ENCODE measurements at regions not wholly inside any gene's neighbourhood (a gene's known extent, or its start where the extent isn't known, plus 50 kb on each side); places are given as distances from the start of the nearest gene placed in this dataset.

GRCh38 chr7:69526570-69526969 lies 71.7 kb upstream of the AUTS2 start:
- Histone ChIP-seq H3K9me3 (no peaks in the 10 kb centered on the region), H3K27me3 (no peaks in the 10 kb centered on the region), H3K4me3 (no peak overlapping the region), H3K4me1 (ENCODE audit: insufficient read depth) (no peaks in the 10 kb centered on the region), H3K36me3 (no peaks in the 10 kb centered on the region), H3K27ac (no peak overlapping the region)
- TF ChIP-seq CTCF (IDR thresholded peaks at IDR 0.05): no peak
- TF ChIP-seq POLR2A (IDR thresholded peaks at IDR 0.05): no peak
- no peak for DNase-seq
- intact Hi-C loops (cut with DNase I): no loop called here
- WGBS, 3 donors: 72 to 79% (median 77%) methylated on average over 5 of the region's 5 CpGs

GRCh38 chr7:69527706-69528105 lies 70.6 kb upstream of the AUTS2 start:
- H3K27ac ChIP-seq: no peak overlapping the region
- H3K4me3 ChIP-seq: no peak overlapping the region
- no peak for TF ChIP-seq POLR2A (IDR thresholded peaks at IDR 0.05)
- intact Hi-C loops (cut with DNase I): no loop called here
- H3K4me1 ChIP-seq (ENCODE audit: insufficient read depth): no peaks in the 10 kb centered on the region
- H3K27me3 ChIP-seq: no peaks in the 10 kb centered on the region
- DNase-seq: no peak
- H3K9me3 ChIP-seq: no peaks in the 10 kb centered on the region
- no peaks in the 10 kb centered on the region for H3K36me3 ChIP-seq

- no peak overlapping the region for H3K4me3 ChIP-seq
- no peak for DNase-seq
- TF ChIP-seq CTCF (IDR thresholded peaks at IDR 0.05) (no peak), POLR2A (IDR thresholded peaks at IDR 0.05) (no peak), EP300 (IDR thresholded peaks at IDR 0.05) (no peak)
- no peak overlapping the region for H3K27ac ChIP-seq
- 71 to 81% (median 81%) methylated on average over 3 of the region's 3 CpGs for WGBS, 3 donors
- no peaks in the 10 kb centered on the region for H3K9me3 ChIP-seq
- no peaks in the 10 kb centered on the region for H3K27me3 ChIP-seq
- intact Hi-C loops (cut with DNase I): no loop called here
- no peaks in the 10 kb centered on the region for H3K36me3 ChIP-seq
- no peaks in the 10 kb centered on the region for H3K4me1 ChIP-seq (ENCODE audit: insufficient read depth)
These were observed 67.2 kb upstream of the AUTS2 start for GRCh38 chr7:69531050-69531449.

- intact Hi-C loops (cut with DNase I): no loop called here
- no peaks in the 10 kb centered on the region for H3K27me3 ChIP-seq
- H3K4me3 ChIP-seq: no peak overlapping the region
- no peaks in the 10 kb centered on the region for H3K9me3 ChIP-seq
- no peak for DNase-seq
- 33 to 51% (median 36%) methylated on average over 15 of the region's 15 CpGs for WGBS, 3 donors
- H3K36me3 ChIP-seq: no peaks in the 10 kb centered on the region
- TF ChIP-seq EP300 (IDR thresholded peaks at IDR 0.05) (no peak), CTCF (IDR thresholded peaks at IDR 0.05) (no peak), POLR2A (IDR thresholded peaks at IDR 0.05) (no peak)
- H3K27ac ChIP-seq: no peak overlapping the region
- H3K4me1 ChIP-seq (ENCODE audit: insufficient read depth): no peaks in the 10 kb centered on the region
These were observed 63.7 kb upstream of the AUTS2 start for GRCh38 chr7:69534461-69535041.

GRCh38 chr7:69537691-69538090 lies 60.6 kb upstream of the AUTS2 start:
- no peaks in the 10 kb centered on the region for H3K36me3 ChIP-seq
- H3K4me1 ChIP-seq (ENCODE audit: insufficient read depth): no peaks in the 10 kb centered on the region
- H3K27me3 ChIP-seq: no peaks in the 10 kb centered on the region
- intact Hi-C loops (cut with DNase I): no loop called here
- H3K27ac ChIP-seq: no peak overlapping the region
- no peak overlapping the region for H3K4me3 ChIP-seq
- H3K9me3 ChIP-seq: no peaks in the 10 kb centered on the region
- TF ChIP-seq POLR2A (IDR thresholded peaks at IDR 0.05) (no peak), EP300 (IDR thresholded peaks at IDR 0.05) (no peak), CTCF (IDR thresholded peaks at IDR 0.05) (no peak)
- 79 to 83% (median 82%) methylated on average over 4 of the region's 4 CpGs for WGBS, 3 donors
- DNase-seq: no peak

Measured in ovary (tissue), 7 donors.